H1 (cell line): ENCODE measurements at regions not wholly inside any gene's neighbourhood (a gene's known extent, or its start where the extent isn't known, plus 50 kb on each side); places are given as distances from the start of the nearest gene placed in this dataset.

Experiments
- BCL11A ChIP-seq, 2 experiments: IDR thresholded peaks; one replicate each; pipeline ENCODE4 v1.6.1; 2011; ENCODE audit warnings: low read depth in 2 of 2, low read length in 2 of 2, mild to moderate bottlenecking in 2 of 2
- BRCA1 ChIP-seq: IDR thresholded peaks from 2 replicates; pipeline ENCODE4 v1.6.1; 2012; ENCODE audit warnings: low read depth, low read length, improper control_type of control experiment
- CBX5 ChIP-seq: fragments of 300-800, 300-1000 bp; sonication (generic); IDR thresholded peaks from 2 replicates; pipeline ENCODE4 v1.7.1; 2016; ENCODE audit warnings: antibody characterized with exemption, low read length, low read depth
- CEBPB ChIP-seq: IDR thresholded peaks from 2 replicates; pipeline ENCODE4 v1.6.1; 2012; ENCODE audit warnings: low read depth, low read length
- EP300 ChIP-seq, 2 experiments: IDR thresholded peaks; 1 replicate in 1 of 2; 2 replicates in 1 of 2; pipeline ENCODE4 v1.6.1; 2011 to 2012; ENCODE audit warnings: low read depth in 2 of 2, low read length in 2 of 2, mild to moderate bottlenecking in 2 of 2, borderline replicate concordance in 1 of 2, inconsistent platforms in 1 of 2, moderate library complexity in 1 of 2
- FOSL1 ChIP-seq: IDR thresholded peaks from 2 replicates; pipeline ENCODE4 v1.6.1; 2011; ENCODE audit warnings: mild to moderate bottlenecking, low read depth, low read length, moderate library complexity; ENCODE audit not compliant: insufficient read depth
- GTF2F1 ChIP-seq: IDR thresholded peaks from 2 replicates; pipeline ENCODE4 v1.6.1; 2012; ENCODE audit warnings: low read depth, low read length, improper control_type of control experiment, borderline replicate concordance
- HDAC6 ChIP-seq: IDR thresholded peaks from one replicate; pipeline ENCODE4 v1.7.1; 2012; ENCODE audit warnings: low read depth, mild to moderate bottlenecking, inconsistent platforms, low read length, moderate library complexity
- KDM1A ChIP-seq: fragments of 200-600, 300-600 bp; sonication (generic); IDR thresholded peaks from 2 replicates; pipeline ENCODE4 v1.7.1; 2016; ENCODE audit warnings: mild to moderate bottlenecking, low read length, borderline replicate concordance
- KDM5A ChIP-seq: fragments of 200-600 bp; IDR thresholded peaks from 2 replicates; pipeline ENCODE4 v1.7.1; 2012; ENCODE audit warnings: mild to moderate bottlenecking, low read length, inconsistent platforms, mixed read lengths
- POLR2AphosphoS5 ChIP-seq: IDR thresholded peaks from 2 replicates; pipeline ENCODE4 v1.6.1; 2011; ENCODE audit warnings: low read depth, low read length
- RFX5 ChIP-seq: IDR thresholded peaks from 2 replicates; pipeline ENCODE4 v1.6.1; 2011; ENCODE audit warnings: low read depth, low read length, improper control_type of control experiment, borderline replicate concordance
- RNF2 ChIP-seq: fragments of 200-900, 300-1000 bp; sonication (generic); IDR thresholded peaks from 2 replicates; pipeline ENCODE4 v1.7.1; 2016; ENCODE audit warnings: borderline replicate concordance, low read depth, mild to moderate bottlenecking, antibody characterized with exemption, low read length; ENCODE audit not compliant: poor library complexity, severe bottlenecking; ENCODE audit errors: missing control alignments
- SIN3A ChIP-seq, 2 experiments: IDR thresholded peaks in 1 of 2; conservative IDR thresholded peaks in 1 of 2; 2 replicates each; pipeline ENCODE4 v1.6.1; 2011 to 2012; ENCODE audit warnings: low read length in 2 of 2, improper control_type of control experiment in 1 of 2, low read depth in 1 of 2, mild to moderate bottlenecking in 1 of 2
- SIX5 ChIP-seq: IDR thresholded peaks from 2 replicates; pipeline ENCODE4 v1.6.1; 2011; ENCODE audit warnings: mild to moderate bottlenecking, low read depth, low read length
- SP4 ChIP-seq: IDR thresholded peaks from 2 replicates; pipeline ENCODE4 v1.6.1; 2012; ENCODE audit warnings: low read length, inconsistent platforms
- TCF12 ChIP-seq: IDR thresholded peaks from 2 replicates; pipeline ENCODE4 v1.6.1; 2011; ENCODE audit warnings: low read depth, mild to moderate bottlenecking, low read length
- TEAD4 ChIP-seq: IDR thresholded peaks from 2 replicates; pipeline ENCODE4 v1.6.1; 2012; ENCODE audit warnings: low read depth, low read length, inconsistent platforms, mixed read lengths
- YY1 ChIP-seq: IDR thresholded peaks from 2 replicates; pipeline ENCODE4 v1.6.1; 2011; ENCODE audit warnings: low read depth, mild to moderate bottlenecking, low read length
- TF ChIP-seq, protein P1 (sequence below): IDR thresholded peaks from 2 replicates; pipeline ENCODE4 v1.6.1; 2012; ENCODE audit warnings: inconsistent platforms
- TF ChIP-seq, protein P2 (sequence below), 3 experiments: IDR thresholded peaks; 1 replicate in 2 of 3; 2 replicates in 1 of 3; pipeline versions ENCODE4 v1.5.1 to v1.6.1; 2011; ENCODE audit warnings: low read length in 3 of 3, mild to moderate bottlenecking in 3 of 3, inconsistent platforms in 2 of 3, low read depth in 1 of 3, moderate library complexity in 1 of 3; ENCODE audit not compliant: insufficient read depth in 1 of 3; ENCODE audit errors: control extremely low read depth in 1 of 3

DNA sequence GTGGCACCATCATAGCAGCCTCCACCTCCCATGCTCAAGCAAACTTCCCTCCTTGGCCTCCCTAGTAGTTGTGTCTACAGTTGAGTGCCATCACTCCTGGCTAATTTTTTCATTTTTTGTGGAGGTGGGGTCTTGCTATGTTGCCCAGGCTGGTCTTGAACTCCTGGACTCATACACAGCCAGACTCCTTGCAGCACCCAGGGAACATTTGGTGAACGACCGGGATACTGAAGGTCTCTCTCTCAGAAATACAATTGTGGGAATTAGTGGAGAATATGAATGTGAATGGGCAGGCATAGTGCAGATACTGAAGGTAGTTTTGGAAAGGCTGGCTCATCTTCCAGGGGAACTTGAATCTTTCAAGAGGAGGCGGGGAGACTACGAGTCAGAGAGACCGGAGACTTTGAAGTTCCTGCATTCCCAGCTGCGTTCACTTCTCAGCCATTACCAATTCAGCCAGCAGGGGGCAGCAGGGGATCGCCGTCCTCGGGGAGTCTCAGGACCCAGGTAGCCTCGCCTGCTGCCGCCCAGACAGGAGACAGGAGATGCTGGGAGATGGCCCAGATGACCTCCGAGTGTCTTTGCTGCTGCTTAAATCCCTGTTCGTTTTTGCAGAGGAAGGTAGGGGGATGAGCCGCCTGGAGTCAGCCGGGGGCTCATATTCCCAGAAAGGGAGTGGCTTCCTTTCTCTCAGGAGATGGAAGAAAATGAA lies 68.6 kb downstream of the HAPSTR1 start (continued):
- TF ChIP-seq KDM1A (peak; percentile 86; the same call in 1 of the 2 replicates), CEBPB (no peak), YY1 (no peak), BCL11A (IDR thresholded peaks at IDR 0.05; ENCODE audit: low read depth in 2 of 2, low read length in 2 of 2) (no peak), RFX5 (no peak), FOSL1 (no peak), SIX5 (no peak), CBX5 (no peak), POLR2AphosphoS5 (no peak), EP300 (IDR thresholded peaks at IDR 0.05; ENCODE audit: borderline replicate concordance in 1 of 2, low read depth in 2 of 2, low read length in 2 of 2) (no peak), TEAD4 (peak; percentile 69; the same call in 1 of the 2 replicates), SP4 (no peak), GTF2F1 (no peak), RNF2 (no peak), SIN3A (conservative IDR thresholded peaks at IDR 0.05 in 1 of 2, IDR thresholded peaks at IDR 0.05 in 1 of 2; ENCODE audit: low read depth in 1 of 2, low read length in 2 of 2) (0 out of 4 replicates have a peak, but pooled peaks of 1 of the 2 experiments have one; percentile 36), KDM5A (no peak), TCF12 (0 out of 2 replicates have a peak, but pooled peaks have one; percentile 49), HDAC6 (no peak), BRCA1 (no peak)
- TF ChIP-seq, protein P1, sequence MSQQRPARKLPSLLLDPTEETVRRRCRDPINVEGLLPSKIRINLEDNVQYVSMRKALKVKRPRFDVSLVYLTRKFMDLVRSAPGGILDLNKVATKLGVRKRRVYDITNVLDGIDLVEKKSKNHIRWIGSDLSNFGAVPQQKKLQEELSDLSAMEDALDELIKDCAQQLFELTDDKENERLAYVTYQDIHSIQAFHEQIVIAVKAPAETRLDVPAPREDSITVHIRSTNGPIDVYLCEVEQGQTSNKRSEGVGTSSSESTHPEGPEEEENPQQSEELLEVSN = no peak
- TF ChIP-seq, protein P2, sequence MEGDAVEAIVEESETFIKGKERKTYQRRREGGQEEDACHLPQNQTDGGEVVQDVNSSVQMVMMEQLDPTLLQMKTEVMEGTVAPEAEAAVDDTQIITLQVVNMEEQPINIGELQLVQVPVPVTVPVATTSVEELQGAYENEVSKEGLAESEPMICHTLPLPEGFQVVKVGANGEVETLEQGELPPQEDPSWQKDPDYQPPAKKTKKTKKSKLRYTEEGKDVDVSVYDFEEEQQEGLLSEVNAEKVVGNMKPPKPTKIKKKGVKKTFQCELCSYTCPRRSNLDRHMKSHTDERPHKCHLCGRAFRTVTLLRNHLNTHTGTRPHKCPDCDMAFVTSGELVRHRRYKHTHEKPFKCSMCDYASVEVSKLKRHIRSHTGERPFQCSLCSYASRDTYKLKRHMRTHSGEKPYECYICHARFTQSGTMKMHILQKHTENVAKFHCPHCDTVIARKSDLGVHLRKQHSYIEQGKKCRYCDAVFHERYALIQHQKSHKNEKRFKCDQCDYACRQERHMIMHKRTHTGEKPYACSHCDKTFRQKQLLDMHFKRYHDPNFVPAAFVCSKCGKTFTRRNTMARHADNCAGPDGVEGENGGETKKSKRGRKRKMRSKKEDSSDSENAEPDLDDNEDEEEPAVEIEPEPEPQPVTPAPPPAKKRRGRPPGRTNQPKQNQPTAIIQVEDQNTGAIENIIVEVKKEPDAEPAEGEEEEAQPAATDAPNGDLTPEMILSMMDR (IDR thresholded peaks at IDR 0.05; ENCODE audit: control extremely low read depth in 1 of 3, insufficient read depth in 1 of 3, low read depth in 1 of 3, low read length in 3 of 3) = peak; percentile 85 to 90 (median 87)
